ENCODE measurements at regions not wholly inside any gene's neighbourhood (a gene's known extent, or its start where the extent isn't known, plus 50 kb on each side); places are given as distances from the start of the nearest gene placed in this dataset.

DNA sequence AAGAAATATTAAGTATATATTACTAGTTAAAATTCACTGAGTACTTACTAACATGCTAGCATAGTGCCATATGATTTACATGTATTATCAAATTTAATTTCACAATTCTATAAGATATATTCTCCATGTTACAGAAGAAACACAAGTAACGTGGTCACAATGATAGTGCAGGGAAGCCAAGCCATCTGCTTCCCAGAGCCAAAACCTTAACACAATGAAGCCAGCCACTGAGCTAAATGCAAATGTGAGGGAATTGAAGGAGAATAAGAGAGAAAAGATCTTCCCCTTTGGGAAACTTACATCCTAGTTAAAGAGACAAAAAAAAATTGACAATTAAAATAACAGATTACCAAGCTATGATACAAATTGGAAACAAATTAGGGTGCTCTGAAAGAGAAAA is 63.6 kb downstream of the ELAPOR2 start:
- Histone ChIP-seq H3K27me3 (ENCODE audit: control insufficient read depth, insufficient read depth, low read length) (no peaks in the 10 kb centered on the region; the same call in 1 of the 2 replicates), H3K27ac (ENCODE audit: low read length) (no peak overlapping the region), H3K36me3 (ENCODE audit: control insufficient read depth, insufficient read depth, low read length) (no peaks in the 10 kb centered on the region), H3K4me3 (ENCODE audit: low read depth in 2 of 2, low read length in 2 of 2) (no peak overlapping the region), H3K4me1 (ENCODE audit: control insufficient read depth, insufficient read depth, low read length) (no peaks in the 10 kb centered on the region), H3K9me3 (ENCODE audit: control insufficient read depth, insufficient read depth, low read depth, low read length) (no peaks in the 10 kb centered on the region)
- no TSS peak for BruUV-seq (replicated peaks)
- TF ChIP-seq SIN3A (IDR thresholded peaks at IDR 0.05; ENCODE audit: borderline replicate concordance, insufficient read depth, low read depth, low read length) (no peak), POLR2AphosphoS5 (IDR thresholded peaks at IDR 0.05; ENCODE audit: low read depth, low read length) (no peak), TCF7L2 (IDR thresholded peaks at IDR 0.05; ENCODE audit: low read depth, low read length) (no peak)
- TF ChIP-seq, protein P1, sequence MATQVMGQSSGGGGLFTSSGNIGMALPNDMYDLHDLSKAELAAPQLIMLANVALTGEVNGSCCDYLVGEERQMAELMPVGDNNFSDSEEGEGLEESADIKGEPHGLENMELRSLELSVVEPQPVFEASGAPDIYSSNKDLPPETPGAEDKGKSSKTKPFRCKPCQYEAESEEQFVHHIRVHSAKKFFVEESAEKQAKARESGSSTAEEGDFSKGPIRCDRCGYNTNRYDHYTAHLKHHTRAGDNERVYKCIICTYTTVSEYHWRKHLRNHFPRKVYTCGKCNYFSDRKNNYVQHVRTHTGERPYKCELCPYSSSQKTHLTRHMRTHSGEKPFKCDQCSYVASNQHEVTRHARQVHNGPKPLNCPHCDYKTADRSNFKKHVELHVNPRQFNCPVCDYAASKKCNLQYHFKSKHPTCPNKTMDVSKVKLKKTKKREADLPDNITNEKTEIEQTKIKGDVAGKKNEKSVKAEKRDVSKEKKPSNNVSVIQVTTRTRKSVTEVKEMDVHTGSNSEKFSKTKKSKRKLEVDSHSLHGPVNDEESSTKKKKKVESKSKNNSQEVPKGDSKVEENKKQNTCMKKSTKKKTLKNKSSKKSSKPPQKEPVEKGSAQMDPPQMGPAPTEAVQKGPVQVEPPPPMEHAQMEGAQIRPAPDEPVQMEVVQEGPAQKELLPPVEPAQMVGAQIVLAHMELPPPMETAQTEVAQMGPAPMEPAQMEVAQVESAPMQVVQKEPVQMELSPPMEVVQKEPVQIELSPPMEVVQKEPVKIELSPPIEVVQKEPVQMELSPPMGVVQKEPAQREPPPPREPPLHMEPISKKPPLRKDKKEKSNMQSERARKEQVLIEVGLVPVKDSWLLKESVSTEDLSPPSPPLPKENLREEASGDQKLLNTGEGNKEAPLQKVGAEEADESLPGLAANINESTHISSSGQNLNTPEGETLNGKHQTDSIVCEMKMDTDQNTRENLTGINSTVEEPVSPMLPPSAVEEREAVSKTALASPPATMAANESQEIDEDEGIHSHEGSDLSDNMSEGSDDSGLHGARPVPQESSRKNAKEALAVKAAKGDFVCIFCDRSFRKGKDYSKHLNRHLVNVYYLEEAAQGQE (IDR thresholded peaks at IDR 0.05; ENCODE audit: insufficient read depth in 1 of 2, low read depth in 2 of 2, low read length in 1 of 2), result no peak
- TF ChIP-seq, protein P2, sequence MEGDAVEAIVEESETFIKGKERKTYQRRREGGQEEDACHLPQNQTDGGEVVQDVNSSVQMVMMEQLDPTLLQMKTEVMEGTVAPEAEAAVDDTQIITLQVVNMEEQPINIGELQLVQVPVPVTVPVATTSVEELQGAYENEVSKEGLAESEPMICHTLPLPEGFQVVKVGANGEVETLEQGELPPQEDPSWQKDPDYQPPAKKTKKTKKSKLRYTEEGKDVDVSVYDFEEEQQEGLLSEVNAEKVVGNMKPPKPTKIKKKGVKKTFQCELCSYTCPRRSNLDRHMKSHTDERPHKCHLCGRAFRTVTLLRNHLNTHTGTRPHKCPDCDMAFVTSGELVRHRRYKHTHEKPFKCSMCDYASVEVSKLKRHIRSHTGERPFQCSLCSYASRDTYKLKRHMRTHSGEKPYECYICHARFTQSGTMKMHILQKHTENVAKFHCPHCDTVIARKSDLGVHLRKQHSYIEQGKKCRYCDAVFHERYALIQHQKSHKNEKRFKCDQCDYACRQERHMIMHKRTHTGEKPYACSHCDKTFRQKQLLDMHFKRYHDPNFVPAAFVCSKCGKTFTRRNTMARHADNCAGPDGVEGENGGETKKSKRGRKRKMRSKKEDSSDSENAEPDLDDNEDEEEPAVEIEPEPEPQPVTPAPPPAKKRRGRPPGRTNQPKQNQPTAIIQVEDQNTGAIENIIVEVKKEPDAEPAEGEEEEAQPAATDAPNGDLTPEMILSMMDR (IDR thresholded peaks at IDR 0.05), result no peak
- intact Hi-C loops (cut with micrococcal nuclease; ENCODE audit: unreplicated experiment), result no loop called here
- ChIA-PET CTCF (no interaction called here), POLR2A (no interaction called here)
- DNase-seq (ENCODE audit: low read depth, low spot score), result no peak
- in situ Hi-C loops (cut with HindIII; ENCODE audit: low pct_unique_long_range_greater_than_20kb, low sequenced_read_pairs), result no loop called here
- no peak for ATAC-seq

DNA sequence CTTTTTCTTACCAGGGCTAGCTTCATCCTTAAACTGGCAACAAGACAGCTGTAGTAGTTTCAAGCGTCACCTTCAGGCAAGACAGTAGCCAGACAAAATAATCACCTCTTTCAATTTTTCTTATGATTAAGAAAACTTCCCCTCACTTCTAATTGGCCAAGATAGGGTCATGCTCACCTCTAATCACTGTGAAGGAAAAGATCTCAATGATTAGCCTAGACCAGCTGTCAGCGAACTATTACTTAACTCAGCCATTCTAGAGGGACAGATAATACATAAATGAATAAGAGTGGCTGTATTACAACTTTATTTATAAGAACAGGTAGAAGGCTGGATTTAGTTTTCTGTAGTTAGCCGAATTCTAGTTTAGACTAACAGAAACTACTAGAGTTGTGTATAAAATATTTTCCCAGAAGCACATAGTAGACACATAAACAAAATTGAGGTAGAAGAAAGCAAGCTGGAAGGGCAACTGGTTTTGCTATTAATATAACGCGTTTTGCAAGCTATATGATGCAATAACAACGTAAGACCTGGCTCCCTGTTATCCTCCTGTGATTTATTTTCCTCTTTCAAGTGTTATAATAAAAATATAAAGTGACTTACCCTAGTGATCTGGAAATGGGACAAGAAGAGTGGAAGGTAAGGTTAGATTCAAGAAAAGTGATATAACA is 64.3 kb downstream of the ELAPOR2 start:
- in situ Hi-C loops (cut with HindIII; ENCODE audit: low pct_unique_long_range_greater_than_20kb, low sequenced_read_pairs), result no loop called here
- ChIA-PET CTCF (no interaction called here), POLR2A (no interaction called here)
- H3K36me3 ChIP-seq (ENCODE audit: control insufficient read depth, insufficient read depth, low read length), result no peaks in the 10 kb centered on the region
- H3K9me3 ChIP-seq (ENCODE audit: control insufficient read depth, insufficient read depth, low read depth, low read length), result no peaks in the 10 kb centered on the region
- intact Hi-C loops (cut with micrococcal nuclease; ENCODE audit: unreplicated experiment), result no loop called here
- DNase-seq (ENCODE audit: low read depth, low spot score) (no peak), ATAC-seq (no peak)
- no TSS peak for BruUV-seq (replicated peaks)
- no peak overlapping the region for H3K27ac ChIP-seq (ENCODE audit: low read length)
- no peak for TF ChIP-seq POLR2AphosphoS5 (IDR thresholded peaks at IDR 0.05; ENCODE audit: low read depth, low read length)
- no peak for TF ChIP-seq TCF7L2 (IDR thresholded peaks at IDR 0.05; ENCODE audit: low read depth, low read length)
- no peak for TF ChIP-seq SIN3A (IDR thresholded peaks at IDR 0.05; ENCODE audit: borderline replicate concordance, insufficient read depth, low read depth, low read length)
- TF ChIP-seq, protein P1 (IDR thresholded peaks at IDR 0.05; ENCODE audit: insufficient read depth in 1 of 2, low read depth in 2 of 2, low read length in 1 of 2), result no peak
- TF ChIP-seq, protein P2 (IDR thresholded peaks at IDR 0.05), result no peak
- H3K4me3 ChIP-seq (ENCODE audit: low read depth in 2 of 2, low read length in 2 of 2), result no peak overlapping the region
- no peaks in the 10 kb centered on the region for H3K4me1 ChIP-seq (ENCODE audit: control insufficient read depth, insufficient read depth, low read length)
- H3K27me3 ChIP-seq (ENCODE audit: control insufficient read depth, insufficient read depth, low read length), result no peaks in the 10 kb centered on the region; the same call in 1 of the 2 replicates

Measured in Panc1 (cell line).